WTC11 (cell line): ENCODE measurements at regions not wholly inside any gene's neighbourhood (a gene's known extent, or its start where the extent isn't known, plus 50 kb on each side); places are given as distances from the start of the nearest gene placed in this dataset.

Source experiments
- ATAC-seq: fragments of 200-7000 bp; cut with Tn5 transposase; 2 replicates; pipeline ENCODE4 v1.10.0; 2021; ENCODE audit warnings: mild to moderate bottlenecking, moderate library complexity
- CTCF ChIA-PET: fragments of 300-600 bp; sonication (Branson Sonifier 250); formaldehyde crosslinking; loops from one replicate; lab custom pipeline; 2021; ENCODE audit warnings: antibody characterized with exemption; lab: Charles Lee
- POLR2A ChIA-PET: fragments of 350-600 bp; sonication (Branson Sonifier 250); formaldehyde crosslinking; loops from one replicate; lab custom pipeline; 2021; ENCODE audit warnings: antibody characterized with exemption; lab: Charles Lee
- DNase-seq: peaks from one replicate; pipeline ENCODE4 v3.0.0; 2021; ENCODE audit warnings: low spot score
- H3K27ac Mint-ChIP-seq: 2 replicates; pipeline ENCODE4 v1.8.0; 2021; ENCODE audit warnings: mixed read lengths
- H3K27me3 Mint-ChIP-seq: 2 replicates; pipeline ENCODE4 v1.8.0; 2021; ENCODE audit warnings: low read depth, mild to moderate bottlenecking, moderate library complexity, mixed read lengths
- H3K36me3 Mint-ChIP-seq: 2 replicates; pipeline ENCODE4 v1.8.0; 2021; ENCODE audit warnings: mixed read lengths
- H3K4me1 Mint-ChIP-seq: 2 replicates; pipeline ENCODE4 v1.8.0; 2022; ENCODE audit warnings: mixed read lengths
- H3K4me3 Mint-ChIP-seq: 2 replicates; pipeline ENCODE4 v1.8.0; 2021; ENCODE audit warnings: mild to moderate bottlenecking, moderate library complexity, mixed read lengths
- H3K9me3 Mint-ChIP-seq: 2 replicates; pipeline ENCODE4 v1.8.0; 2021; ENCODE audit warnings: mixed read lengths
- CTCF ChIP-seq: fragments of 200-600 bp; IDR thresholded peaks from 2 replicates; pipeline ENCODE4 v1.8.0; 2022; ENCODE audit warnings: antibody characterized with exemption
- E2F5 ChIP-seq: sonication (generic); formaldehyde crosslinking; IDR thresholded peaks from 2 replicates; pipeline ENCODE4 v1.8.1; 2022; ENCODE audit warnings: mild to moderate bottlenecking, moderate library complexity, missing genetic modification reagents
- ELF4 ChIP-seq: sonication (generic); formaldehyde crosslinking; IDR thresholded peaks from 2 replicates; pipeline ENCODE4 v1.8.1; 2022; ENCODE audit warnings: low read depth, mild to moderate bottlenecking, moderate library complexity, missing genetic modification reagents
- ETV6 ChIP-seq: sonication (generic); formaldehyde crosslinking; IDR thresholded peaks from 2 replicates; pipeline ENCODE4 v1.8.1; 2022; ENCODE audit warnings: mild to moderate bottlenecking, missing genetic modification reagents
- FOXK1 ChIP-seq: sonication (generic); formaldehyde crosslinking; IDR thresholded peaks from 2 replicates; pipeline ENCODE4 v1.8.0; 2022; ENCODE audit warnings: mild to moderate bottlenecking, moderate library complexity, missing genetic modification reagents
- FOXP1 ChIP-seq: sonication (generic); formaldehyde crosslinking; IDR thresholded peaks from 2 replicates; pipeline ENCODE4 v1.8.0; 2022; ENCODE audit warnings: missing genetic modification reagents, mild to moderate bottlenecking, moderate library complexity, borderline replicate concordance
- GTF2I ChIP-seq: fragments of 250-450 bp; sonication (Bioruptor Pico); conservative IDR thresholded peaks from 2 replicates; pipeline ENCODE4 v1.4.0; 2021; ENCODE audit warnings: mild to moderate bottlenecking
- HMGXB4 ChIP-seq: sonication (generic); formaldehyde crosslinking; IDR thresholded peaks from 2 replicates; pipeline ENCODE4 v1.8.1; 2023; ENCODE audit warnings: mild to moderate bottlenecking, moderate library complexity, missing genetic modification reagents
- IRF1 ChIP-seq: sonication (generic); formaldehyde crosslinking; IDR thresholded peaks from 2 replicates; pipeline ENCODE4 v1.8.0; 2023; ENCODE audit warnings: missing genetic modification reagents
- JUN ChIP-seq: sonication (generic); formaldehyde crosslinking; IDR thresholded peaks from 2 replicates; pipeline ENCODE4 v1.8.0; 2023; ENCODE audit warnings: mild to moderate bottlenecking, missing genetic modification reagents
- MXD4 ChIP-seq: fragments of 250-450 bp; sonication (Bioruptor Pico); IDR thresholded peaks from 2 replicates; pipeline ENCODE4 v1.8.0; 2021; ENCODE audit warnings: mild to moderate bottlenecking, moderate library complexity, borderline replicate concordance
- NFYB ChIP-seq: sonication (generic); formaldehyde crosslinking; conservative IDR thresholded peaks from 2 replicates; pipeline ENCODE4 v1.8.0; 2022; ENCODE audit warnings: low read depth, missing genetic modification reagents
- PREB ChIP-seq: sonication (generic); formaldehyde crosslinking; IDR thresholded peaks from 2 replicates; pipeline ENCODE4 v1.8.1; 2022; ENCODE audit warnings: mild to moderate bottlenecking, missing genetic modification reagents, moderate library complexity, borderline replicate concordance
- RELA ChIP-seq: sonication (generic); formaldehyde crosslinking; IDR thresholded peaks from 2 replicates; pipeline ENCODE4 v1.8.1; 2022; ENCODE audit warnings: missing genetic modification reagents, mild to moderate bottlenecking, borderline replicate concordance
- RORB ChIP-seq: fragments of 250-450 bp; sonication (Bioruptor Pico); IDR thresholded peaks from 2 replicates; pipeline ENCODE4 v1.9.0; 2021; ENCODE audit warnings: mild to moderate bottlenecking
- SOX15 ChIP-seq: fragments of 250-450 bp; sonication (Bioruptor Pico); IDR thresholded peaks from 2 replicates; pipeline ENCODE4 v1.9.0; 2021; ENCODE audit warnings: mild to moderate bottlenecking
- SP1 ChIP-seq: sonication (generic); formaldehyde crosslinking; conservative IDR thresholded peaks from 2 replicates; pipeline ENCODE4 v1.8.1; 2022; ENCODE audit warnings: missing genetic modification reagents
- ZNF416 ChIP-seq: fragments of 250-450 bp; sonication (Bioruptor Pico); IDR thresholded peaks from 2 replicates; pipeline ENCODE4 v1.9.0; 2021; ENCODE audit warnings: mild to moderate bottlenecking, inconsistent platforms
- ZNF532 ChIP-seq: fragments of 250-450 bp; sonication (Bioruptor Pico); IDR thresholded peaks from 2 replicates; pipeline ENCODE4 v1.9.0; 2021; ENCODE audit warnings: mild to moderate bottlenecking, borderline replicate concordance

- Mint-ChIP-seq H3K4me3 (no peak overlapping the region), H3K27ac (peak overlapping the region; percentile 87), H3K27me3 (peaks cover 3% of the 10 kb centered on the region; the same call in 1 of the 2 replicates), H3K9me3 (no peaks in the 10 kb centered on the region), H3K4me1 (peaks cover 52% of the 10 kb centered on the region), H3K36me3 (no peaks in the 10 kb centered on the region)
- DNase-seq (no peak), ATAC-seq (no peak; the same call in 1 of the 2 replicates)
- TF ChIP-seq GTF2I (CRISPR knock-in tag) (no peak), ZNF416 (CRISPR knock-in tag) (no peak), RORB (CRISPR knock-in tag) (no peak), NFYB (CRISPR knock-in tag) (no peak), ELF4 (CRISPR knock-in tag) (no peak)
- POLR2A ChIA-PET: no interaction called here
- CTCF ChIA-PET: interaction anchor here (0.6 to 3.2 kb wide), 9 partner anchors 16 to 604 kb away, joined by 3 to 57 read pairs (median 5); no protein-coding TSS in a partner anchor
These were observed 57.8 kb upstream of the VRK1 start for GRCh38 chr14:96739200-96739910.

DNA sequence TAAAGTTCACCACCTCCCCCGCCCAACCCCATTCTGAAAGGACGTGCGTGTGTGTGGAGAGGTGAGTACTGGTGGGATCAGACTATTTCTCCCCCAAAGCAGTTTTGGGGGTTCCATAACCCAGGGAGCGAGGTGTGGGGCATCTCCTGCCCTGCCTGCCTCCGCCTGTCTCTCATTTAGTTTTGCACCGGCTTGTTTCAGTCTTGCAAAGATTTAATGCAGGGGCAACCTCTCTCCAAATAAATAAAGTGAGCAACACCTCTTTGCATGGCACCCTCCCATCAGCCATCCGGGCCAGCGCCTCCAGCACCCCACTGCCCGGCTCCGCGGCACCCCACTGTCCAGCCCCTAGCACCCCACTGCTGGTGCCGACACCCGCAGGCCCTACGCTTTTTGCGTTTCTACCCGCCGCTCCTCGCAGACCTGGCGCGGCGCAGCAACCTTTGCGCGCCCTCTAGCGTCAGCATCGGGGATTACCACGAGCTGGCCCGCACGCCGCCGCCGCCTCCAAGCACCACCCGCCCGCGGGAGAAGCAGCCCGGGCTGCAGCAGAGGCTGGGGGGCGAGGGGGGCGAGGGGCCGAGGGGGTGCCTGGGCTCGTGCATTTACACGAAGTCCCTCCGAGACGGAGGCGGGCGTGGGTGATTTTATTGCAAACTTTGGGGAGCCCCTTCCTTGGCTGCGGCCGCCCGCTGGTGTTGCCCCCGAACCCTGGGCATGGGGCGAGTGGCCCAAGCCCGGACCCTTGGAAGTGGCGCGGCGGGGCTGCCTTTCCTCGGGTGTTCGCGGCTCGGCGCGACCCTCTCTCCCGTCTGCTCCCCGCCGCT is 55.8 kb upstream of the VRK1 start:
- TF ChIP-seq SP1 (CRISPR knock-in tag) (0 out of 2 replicates have a peak, but pooled peaks have one; percentile 29), HMGXB4 (CRISPR knock-in tag) (peak; percentile 81), SOX15 (CRISPR knock-in tag) (no peak), FOXK1 (CRISPR knock-in tag) (no peak), E2F5 (peak; percentile 63; the same call in 1 of the 2 replicates), FOXP1 (CRISPR knock-in tag) (peak; percentile 42; the same call in 1 of the 2 replicates), ETV6 (0 out of 2 replicates have a peak, but pooled peaks have one; percentile 34), CTCF (peak; percentile 99)
- Mint-ChIP-seq H3K4me1 (peaks cover 50% of the 10 kb centered on the region), H3K27me3 (peaks cover 6% of the 10 kb centered on the region), H3K4me3 (peak overlapping the region; percentile 83), H3K36me3 (no peaks in the 10 kb centered on the region), H3K27ac (no peak overlapping the region), H3K9me3 (no peaks in the 10 kb centered on the region)
- ATAC-seq (peak; percentile 77), DNase-seq (peak; percentile 79)
- POLR2A ChIA-PET: no interaction called here
- CTCF ChIA-PET: interaction anchor here (0.5 to 3.2 kb wide), 33 partner anchors 11 to 411 kb away, joined by 3 to 57 read pairs (median 4); partner anchors contain the start of gene VRK1

DNA sequence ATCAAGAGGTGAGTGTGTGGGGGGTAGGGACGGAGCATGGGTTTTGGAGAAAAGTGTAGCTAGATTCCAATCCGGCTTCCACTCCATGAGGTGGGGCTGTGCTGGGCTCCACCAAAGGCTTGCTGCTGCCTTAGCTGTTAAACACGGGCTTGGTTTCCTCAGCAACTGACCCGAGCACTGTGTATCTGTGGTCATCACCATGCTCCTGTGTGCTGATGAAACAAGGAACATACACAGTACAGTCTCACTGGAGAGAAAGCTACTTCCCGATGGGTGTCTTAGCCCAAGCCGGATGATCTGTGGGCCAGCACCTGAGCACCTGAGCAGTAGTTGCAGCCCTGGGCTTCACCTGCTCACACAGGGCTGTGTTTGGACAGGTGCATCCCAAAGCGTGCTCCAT is 52.9 kb upstream of the VRK1 start:
- ChIA-PET POLR2A (no interaction called here), CTCF (interaction anchor here (1.0 kb wide), 1 partner anchor 13 kb away, joined by 3 read pairs; no protein-coding TSS in a partner anchor)
- H3K36me3 Mint-ChIP-seq: no peaks in the 10 kb centered on the region
- ATAC-seq: no peak
- no peak for DNase-seq
- H3K9me3 Mint-ChIP-seq: no peaks in the 10 kb centered on the region
- H3K27ac Mint-ChIP-seq: no peak overlapping the region
- H3K27me3 Mint-ChIP-seq: peaks cover 6% of the 10 kb centered on the region
- H3K4me3 Mint-ChIP-seq: no peak overlapping the region
- peaks cover 21% of the 10 kb centered on the region for H3K4me1 Mint-ChIP-seq
- TF ChIP-seq IRF1 (CRISPR knock-in tag): no peak
- TF ChIP-seq ZNF532: no peak
- TF ChIP-seq PREB (CRISPR knock-in tag): no peak
- no peak for TF ChIP-seq RELA (CRISPR knock-in tag)
- no peak for TF ChIP-seq MXD4 (CRISPR knock-in tag)
- no peak for TF ChIP-seq JUN (CRISPR knock-in tag)
